ENCODE measurements at regions not wholly inside any gene's neighbourhood (a gene's known extent, or its start where the extent isn't known, plus 50 kb on each side); places are given as distances from the start of the nearest gene placed in this dataset.

GRCh38 chrX:63566856-63567255, 215.7 kb upstream of the SPIN4 start:
- TF ChIP-seq CTCF (CRISPR knock-in tag; IDR thresholded peaks at IDR 0.05) = no peak
- TF ChIP-seq, protein P1, sequence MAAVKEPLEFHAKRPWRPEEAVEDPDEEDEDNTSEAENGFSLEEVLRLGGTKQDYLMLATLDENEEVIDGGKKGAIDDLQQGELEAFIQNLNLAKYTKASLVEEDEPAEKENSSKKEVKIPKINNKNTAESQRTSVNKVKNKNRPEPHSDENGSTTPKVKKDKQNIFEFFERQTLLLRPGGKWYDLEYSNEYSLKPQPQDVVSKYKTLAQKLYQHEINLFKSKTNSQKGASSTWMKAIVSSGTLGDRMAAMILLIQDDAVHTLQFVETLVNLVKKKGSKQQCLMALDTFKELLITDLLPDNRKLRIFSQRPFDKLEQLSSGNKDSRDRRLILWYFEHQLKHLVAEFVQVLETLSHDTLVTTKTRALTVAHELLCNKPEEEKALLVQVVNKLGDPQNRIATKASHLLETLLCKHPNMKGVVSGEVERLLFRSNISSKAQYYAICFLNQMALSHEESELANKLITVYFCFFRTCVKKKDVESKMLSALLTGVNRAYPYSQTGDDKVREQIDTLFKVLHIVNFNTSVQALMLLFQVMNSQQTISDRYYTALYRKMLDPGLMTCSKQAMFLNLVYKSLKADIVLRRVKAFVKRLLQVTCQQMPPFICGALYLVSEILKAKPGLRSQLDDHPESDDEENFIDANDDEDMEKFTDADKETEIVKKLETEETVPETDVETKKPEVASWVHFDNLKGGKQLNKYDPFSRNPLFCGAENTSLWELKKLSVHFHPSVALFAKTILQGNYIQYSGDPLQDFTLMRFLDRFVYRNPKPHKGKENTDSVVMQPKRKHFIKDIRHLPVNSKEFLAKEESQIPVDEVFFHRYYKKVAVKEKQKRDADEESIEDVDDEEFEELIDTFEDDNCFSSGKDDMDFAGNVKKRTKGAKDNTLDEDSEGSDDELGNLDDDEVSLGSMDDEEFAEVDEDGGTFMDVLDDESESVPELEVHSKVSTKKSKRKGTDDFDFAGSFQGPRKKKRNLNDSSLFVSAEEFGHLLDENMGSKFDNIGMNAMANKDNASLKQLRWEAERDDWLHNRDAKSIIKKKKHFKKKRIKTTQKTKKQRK (IDR thresholded peaks at IDR 0.05; ENCODE audit: low read length) = no peak
- no peak for TF ChIP-seq NFIC (IDR thresholded peaks at IDR 0.05; ENCODE audit: low read length)

Measured in HepG2 (cell line).